ENCODE measurements at regions not wholly inside any gene's neighbourhood (a gene's known extent, or its start where the extent isn't known, plus 50 kb on each side); places are given as distances from the start of the nearest gene placed in this dataset.

DNA sequence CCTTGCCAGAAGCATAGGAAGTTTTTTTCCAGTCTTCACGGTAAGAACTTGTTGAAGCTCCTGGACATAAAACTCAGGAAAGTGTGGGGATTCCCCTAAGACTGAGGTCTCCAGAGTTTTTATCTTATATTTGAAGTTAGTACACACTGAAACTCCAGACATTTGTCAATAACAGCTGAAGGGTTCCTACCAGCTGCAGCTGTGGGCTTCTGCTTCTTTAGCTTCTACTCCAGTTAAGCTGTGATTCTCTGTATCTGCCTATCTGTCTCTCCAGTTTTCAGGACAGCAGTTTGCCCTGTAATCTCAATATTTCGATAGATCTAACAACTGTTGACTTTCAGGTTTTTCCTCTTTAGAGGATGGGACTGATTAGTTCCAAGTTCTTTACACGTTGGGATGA lies 966.0 kb upstream of the SEMA6D start:
- no peak for TF ChIP-seq POLR2A (IDR thresholded peaks at IDR 0.05; ENCODE audit: low read depth, low read length)
- TF ChIP-seq POLR2AphosphoS5 (IDR thresholded peaks at IDR 0.05; ENCODE audit: low read depth, low read length): no peak
- no peak for TF ChIP-seq TAF1 (IDR thresholded peaks at IDR 0.05; ENCODE audit: low read depth, low read length)
